ENCODE measurements at regions not wholly inside any gene's neighbourhood (a gene's known extent, or its start where the extent isn't known, plus 50 kb on each side); places are given as distances from the start of the nearest gene placed in this dataset.
"Not testable (repeated sequence)": the region's sequence is repeated elsewhere in the genome, so short reads cannot be mapped to it uniquely, and the experiment has no call there.

DNA sequence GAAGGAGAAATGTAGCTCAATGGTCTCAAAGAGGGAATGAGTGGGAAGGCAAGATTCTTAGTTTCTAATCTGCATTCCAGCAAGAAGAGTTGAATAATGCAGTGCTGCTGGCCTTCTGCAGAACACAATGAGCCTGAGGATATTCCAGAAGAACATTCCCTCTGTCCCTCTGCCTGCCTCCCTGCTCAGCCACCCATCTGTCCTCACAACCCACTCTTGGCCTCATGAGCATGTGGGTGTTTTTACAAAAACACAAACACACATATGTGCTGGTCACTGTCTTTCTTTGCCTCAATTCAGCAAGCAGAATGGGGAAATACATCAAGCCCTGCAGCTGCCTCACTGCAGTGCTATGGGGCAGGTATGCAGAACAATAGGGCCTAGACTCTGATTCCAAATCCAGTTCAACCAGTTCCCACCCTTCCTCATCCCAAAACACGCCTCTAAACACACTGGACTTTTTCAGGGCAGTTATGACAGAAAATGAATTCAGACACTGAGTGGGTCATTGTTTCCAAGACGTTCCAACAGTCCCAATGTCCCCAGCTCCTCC is 109.8 kb upstream of the CCT8L2 start:
- TF ChIP-seq, protein P1, sequence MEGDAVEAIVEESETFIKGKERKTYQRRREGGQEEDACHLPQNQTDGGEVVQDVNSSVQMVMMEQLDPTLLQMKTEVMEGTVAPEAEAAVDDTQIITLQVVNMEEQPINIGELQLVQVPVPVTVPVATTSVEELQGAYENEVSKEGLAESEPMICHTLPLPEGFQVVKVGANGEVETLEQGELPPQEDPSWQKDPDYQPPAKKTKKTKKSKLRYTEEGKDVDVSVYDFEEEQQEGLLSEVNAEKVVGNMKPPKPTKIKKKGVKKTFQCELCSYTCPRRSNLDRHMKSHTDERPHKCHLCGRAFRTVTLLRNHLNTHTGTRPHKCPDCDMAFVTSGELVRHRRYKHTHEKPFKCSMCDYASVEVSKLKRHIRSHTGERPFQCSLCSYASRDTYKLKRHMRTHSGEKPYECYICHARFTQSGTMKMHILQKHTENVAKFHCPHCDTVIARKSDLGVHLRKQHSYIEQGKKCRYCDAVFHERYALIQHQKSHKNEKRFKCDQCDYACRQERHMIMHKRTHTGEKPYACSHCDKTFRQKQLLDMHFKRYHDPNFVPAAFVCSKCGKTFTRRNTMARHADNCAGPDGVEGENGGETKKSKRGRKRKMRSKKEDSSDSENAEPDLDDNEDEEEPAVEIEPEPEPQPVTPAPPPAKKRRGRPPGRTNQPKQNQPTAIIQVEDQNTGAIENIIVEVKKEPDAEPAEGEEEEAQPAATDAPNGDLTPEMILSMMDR (IDR thresholded peaks at IDR 0.05), result not testable (repeated sequence)
- TF ChIP-seq EP300, POLR2A (IDR thresholded peaks at IDR 0.05): not testable (repeated sequence)

All from upper lobe of left lung (tissue), 4 donors.